Hindlimb muscle (tissue), 1 donor: ENCODE measurements at regions not wholly inside any gene's neighbourhood (a gene's known extent, or its start where the extent isn't known, plus 50 kb on each side); places are given as distances from the start of the nearest gene placed in this dataset.

Source experiments
- DNase-seq: peaks from one replicate; pipeline ENCODE4 v3.0.0-alpha.2; 2013

DNA sequence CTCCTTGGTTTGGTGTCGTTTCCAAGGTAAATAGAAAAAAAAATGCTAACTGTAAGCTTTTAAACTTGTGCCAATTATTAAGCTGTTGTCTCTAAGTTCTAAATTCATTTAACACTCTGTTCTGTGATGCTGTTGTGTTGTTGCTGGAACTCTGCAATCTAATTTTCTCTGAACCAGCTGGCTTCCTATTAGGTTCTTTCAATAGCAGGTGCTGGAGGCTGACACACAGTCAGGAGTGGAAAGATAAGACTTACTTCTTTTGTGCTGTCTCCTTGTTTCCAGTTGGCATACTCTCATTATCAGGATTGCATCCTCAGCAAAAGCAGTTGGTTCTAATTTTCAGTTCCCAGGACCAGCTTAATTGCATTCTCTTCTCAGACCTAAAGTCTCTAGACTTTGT, 1252.6 kb upstream of the NUDT12 start:
- no peak for DNase-seq

DNA sequence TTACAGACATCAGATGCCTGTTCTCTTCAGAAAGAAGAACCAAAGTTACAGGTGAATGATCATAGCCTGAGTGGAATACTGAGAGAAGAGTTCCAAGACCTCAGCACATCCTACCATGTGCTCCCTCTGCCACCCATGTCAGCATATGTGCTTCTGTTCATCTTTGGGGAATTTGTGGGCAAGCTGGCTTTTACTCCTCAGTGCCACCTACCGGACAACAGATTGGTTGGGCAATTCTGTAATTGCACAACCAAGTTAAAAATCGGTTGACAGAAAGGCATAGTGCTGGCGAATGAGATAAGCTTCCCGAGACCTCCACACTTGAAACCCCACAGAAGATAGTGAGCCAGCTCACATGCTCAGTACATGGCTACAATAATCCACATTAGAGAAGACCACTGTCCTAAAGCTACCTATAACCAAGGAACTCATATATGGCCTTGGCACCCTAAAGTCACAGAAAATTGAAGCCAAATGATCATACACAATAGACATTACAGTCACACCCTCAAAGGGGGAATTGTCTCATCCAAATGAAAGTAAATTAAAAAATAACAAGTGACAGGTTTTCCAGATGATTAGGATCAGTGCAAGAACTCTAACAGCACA, 1238.0 kb upstream of the NUDT12 start:
- no peak for DNase-seq

DNA sequence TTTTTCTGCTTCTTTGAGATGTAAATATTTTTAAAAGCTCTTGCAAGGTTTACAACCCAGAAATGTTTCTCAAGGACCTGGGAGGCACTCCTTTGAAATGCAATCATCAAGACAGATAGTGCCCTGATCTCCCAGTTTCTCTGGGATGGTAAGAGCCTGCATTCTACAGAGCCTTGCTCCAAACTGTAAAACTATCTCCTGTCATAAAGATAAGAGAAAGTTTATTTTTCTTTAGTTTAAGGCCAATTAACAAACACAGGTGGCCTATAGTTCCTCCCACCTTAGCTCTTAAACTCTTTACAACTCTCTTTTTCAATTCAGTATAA, 1231.1 kb upstream of the NUDT12 start:
- DNase-seq, result no peak

DNA sequence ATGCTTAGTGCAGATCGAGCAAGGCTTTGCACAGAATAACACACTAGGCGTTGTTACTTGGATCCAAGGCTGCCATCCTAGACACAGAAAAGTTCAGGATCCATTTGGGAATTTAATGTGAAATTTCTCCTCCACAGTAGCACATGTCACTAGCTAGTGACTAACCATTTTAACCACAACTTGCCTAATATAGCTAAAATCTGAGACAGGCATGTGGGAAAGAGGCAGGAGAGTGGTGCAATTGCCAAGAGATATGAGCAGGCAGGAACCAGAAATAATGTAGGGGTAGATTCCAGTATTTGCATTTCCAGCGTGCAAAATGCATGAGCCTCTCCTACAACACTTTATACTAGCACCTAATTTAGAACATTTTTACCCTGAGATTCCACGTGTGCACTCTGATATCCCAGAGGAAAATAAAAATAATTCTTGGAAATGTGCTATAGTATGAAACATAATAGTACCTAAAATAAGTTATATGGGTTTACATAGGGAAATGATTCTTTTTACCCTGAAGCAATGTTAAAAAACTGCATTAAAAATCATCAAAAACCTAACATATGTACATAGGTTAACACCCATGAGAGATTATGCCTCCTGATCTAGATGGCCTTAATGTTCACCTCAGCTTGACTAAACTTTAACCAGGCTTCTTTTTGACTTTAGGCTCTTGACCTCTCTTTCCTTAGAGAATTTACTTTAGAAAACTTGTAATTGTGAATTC, 1230.6 kb upstream of the NUDT12 start:
- no peak for DNase-seq

DNA sequence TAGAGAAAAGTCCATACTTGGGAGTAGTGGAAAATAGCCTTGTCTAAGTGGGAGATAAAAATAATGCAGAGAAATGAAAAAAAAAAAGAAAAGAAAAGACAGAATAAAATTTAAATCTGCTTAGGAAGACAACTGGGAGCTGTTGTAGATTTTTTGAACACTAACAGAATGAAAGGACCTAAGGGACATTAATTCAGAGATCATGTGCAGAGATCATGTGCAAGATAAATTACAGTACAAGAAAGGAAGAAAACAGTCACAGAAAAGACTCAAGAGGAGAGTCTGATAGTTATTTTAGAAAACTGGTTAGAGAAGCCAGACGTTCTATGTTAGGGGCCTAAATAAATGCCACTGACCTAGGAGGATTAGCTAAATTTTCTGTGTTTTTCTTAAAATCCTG, 1226.8 kb upstream of the NUDT12 start:
- peak; percentile 5 for DNase-seq

DNA sequence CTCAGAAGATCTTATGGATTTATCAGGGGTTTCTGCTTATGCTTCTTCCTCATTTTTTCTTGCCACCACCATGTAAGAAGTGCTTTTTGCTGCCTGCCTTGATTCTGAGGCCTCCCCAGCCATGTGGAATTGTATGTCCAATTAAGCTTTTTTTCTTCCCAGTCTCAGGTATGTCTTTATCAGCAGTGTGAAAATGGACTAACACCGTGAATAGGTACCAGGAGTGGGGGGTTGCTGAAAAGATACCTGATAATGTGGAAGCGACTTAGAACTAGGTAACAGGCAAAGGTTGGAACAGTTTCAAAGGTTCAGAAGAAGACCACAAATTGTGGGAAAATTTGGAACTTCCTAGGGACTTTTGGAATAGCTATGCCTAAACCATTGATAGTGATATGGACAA, 1222.5 kb upstream of the NUDT12 start:
- DNase-seq, result no peak

DNA sequence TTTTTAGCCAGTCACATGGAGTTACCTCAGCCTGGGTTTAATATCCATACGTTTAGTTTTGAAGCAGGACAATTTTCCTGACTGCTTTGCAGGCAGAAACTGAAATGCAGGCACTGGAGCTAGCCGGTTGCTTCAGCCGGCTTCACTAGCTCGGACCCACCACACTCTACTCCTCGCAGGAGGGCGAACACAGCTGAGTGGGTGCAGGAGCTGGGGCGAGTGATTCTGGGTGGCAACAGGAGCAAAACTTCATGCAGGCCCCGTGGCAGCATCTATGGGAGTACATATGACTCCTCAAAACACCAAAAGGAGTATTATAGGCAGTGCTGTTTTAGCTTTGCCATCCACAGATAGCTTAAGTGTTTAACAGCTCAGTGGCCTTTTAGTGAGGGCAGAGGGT, 1211.8 kb upstream of the NUDT12 start:
- no peak for DNase-seq

DNA sequence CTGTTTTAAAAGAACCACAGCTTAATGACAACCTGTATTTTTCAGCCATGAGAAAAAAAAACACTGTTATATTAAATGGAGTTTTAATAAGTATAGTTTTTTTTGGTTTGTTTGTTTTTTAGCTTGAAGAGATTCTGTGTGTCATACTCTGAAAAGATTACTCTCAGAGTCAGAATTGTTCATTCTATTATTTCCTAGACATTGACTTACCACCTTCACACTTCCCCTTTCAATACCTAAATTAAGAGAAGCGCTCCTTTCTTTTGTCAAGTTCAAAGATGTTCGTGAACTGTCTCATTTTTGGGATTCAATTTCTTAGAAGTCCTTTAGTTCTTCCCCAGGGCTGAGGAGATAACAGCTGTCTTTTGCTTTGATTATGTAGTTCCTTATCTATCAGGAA, 1201.6 kb upstream of the NUDT12 start:
- DNase-seq, result no peak

DNA sequence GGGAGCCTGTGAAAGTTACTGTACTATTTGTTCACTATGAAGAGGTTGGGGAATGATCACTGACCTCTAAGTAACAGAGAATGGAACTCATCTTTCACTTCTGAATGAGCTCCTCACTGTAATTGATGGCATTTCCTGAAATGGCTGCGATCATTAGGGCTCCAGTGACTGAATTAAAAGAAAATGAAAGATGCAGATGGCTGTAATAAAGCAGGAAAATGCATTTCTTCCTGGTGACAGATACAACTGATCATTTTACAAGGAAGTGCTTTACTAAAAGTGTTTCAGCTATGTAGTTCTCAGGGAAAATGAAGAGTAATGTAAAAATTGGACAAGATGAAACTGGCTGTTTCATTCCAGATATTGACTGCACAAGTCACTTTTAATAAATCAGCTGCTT, 1200.6 kb upstream of the NUDT12 start:
- no peak for DNase-seq

DNA sequence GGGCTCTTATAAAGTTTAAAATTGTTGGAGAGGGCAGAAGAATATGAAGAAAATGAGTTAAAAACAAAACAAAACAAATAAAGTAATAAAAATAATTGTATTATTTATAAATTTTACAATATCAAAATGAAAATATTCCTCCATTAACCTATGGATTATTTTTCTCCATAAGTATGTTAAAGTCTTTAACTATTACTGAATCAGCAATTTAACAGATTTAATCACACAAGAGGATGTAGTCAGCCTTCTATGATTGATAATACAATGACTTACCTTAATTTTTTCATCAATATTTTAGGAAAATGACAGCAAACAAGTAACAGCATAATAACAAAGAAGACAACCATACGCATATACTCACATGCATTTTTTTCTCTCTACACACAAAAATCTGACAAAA, 1195.3 kb upstream of the NUDT12 start:
- DNase-seq, result no peak

DNA sequence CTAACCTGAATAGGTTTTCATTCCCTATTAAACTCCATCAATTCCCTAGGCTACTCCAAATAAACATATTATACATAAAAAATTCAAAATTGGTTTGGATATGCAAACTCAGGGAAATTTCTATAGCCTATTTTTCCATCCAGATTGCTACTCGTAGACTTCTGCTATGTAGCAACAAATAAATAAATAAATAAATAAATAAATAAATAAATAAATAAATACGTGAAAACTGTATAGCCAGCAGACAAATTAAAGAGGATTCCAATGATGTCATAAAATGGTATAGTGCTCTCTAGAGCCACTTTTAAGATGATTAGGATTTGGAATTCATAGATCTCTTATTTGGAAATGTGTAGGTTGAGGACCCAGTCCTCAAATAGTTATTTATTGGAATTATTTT, 1193.2 kb upstream of the NUDT12 start:
- DNase-seq, result no peak

DNA sequence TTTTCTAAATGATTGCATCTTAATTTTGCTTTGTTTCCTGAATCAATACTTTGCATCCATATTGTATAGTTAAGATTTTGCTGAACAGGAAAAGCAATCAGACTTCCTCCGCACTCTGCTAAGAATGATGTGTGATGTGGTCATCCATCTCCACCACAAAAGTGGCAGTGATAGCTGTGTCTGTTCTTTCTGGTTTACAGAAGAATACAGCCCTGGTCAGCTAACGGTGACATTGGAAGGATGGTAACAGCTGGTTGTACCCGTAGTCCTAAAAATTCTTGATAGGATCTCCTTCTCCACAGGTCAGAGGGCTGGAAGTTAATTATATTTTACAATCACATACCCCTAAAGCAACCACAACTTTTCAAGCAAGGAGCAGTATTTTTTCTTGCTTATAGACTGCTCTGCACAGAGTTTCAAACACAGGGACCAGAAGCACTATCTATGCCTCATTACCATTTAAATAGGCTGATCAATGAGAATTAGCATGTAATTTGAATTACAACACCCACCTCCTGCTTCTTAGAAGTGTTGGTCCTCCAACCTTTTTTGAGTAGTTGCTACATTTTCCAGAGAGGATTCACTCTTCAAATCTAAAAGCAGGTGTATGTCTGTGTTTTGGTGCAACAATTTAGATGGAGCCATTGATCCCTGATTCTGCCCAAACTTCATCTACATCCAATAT, 1191.9 kb upstream of the NUDT12 start:
- no peak for DNase-seq

DNA sequence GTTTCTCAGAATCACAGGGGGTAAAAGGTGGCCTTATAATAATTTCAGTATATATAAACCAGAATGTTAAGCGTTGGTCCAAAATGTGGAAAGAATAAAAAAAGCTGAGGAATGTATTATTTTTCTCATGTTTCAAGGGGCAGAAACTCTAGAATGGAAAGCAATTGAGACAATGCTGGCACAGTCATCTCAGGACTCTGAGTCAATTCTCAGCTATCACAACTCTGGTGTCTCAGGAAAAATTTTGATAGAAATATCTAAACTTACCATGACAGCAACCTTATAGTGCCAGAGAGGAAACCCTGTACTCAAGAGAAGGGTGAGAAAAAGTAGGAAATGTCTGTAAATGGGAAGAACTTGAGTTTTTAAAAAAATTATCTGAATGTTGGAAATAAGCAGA, 1189.4 kb upstream of the NUDT12 start:
- DNase-seq, result no peak

DNA sequence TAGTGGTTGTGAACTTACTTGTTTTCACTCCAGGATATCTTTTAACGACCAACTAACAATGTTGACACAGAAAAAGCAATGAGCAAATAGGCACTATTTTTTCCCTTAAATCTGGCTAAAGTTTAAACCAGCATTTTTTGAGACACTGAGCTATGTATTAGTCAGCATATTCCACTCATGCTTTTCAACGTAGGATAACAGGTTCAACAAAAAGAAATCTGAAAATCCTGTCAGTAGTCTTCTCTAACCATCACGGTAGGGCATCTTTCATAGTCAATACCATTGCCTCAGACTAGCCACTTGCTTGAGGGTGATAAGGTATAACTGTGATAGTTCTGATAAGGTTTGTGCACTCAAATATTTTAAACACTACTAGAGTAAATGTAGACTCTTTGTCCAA, 1177.3 kb upstream of the NUDT12 start:
- DNase-seq, result no peak

DNA sequence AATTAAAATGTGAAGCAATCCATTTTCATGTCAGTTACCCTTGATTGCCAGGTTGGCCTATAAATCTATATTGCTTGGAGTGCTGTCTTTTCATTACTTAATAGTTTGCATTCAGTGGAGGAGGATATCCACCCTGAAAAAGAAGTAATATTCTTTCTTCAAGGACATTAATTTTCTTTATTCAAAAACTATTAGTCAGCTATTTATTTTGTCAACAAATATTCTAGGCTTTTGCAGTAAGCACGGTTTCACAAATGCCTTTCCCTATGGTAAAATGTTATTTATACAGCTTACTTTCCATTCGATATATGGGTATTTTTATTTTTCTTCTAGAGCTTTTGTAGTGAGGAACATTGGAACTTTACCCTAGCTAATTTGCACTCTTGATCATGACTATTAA, 1176.9 kb upstream of the NUDT12 start:
- no peak for DNase-seq

DNA sequence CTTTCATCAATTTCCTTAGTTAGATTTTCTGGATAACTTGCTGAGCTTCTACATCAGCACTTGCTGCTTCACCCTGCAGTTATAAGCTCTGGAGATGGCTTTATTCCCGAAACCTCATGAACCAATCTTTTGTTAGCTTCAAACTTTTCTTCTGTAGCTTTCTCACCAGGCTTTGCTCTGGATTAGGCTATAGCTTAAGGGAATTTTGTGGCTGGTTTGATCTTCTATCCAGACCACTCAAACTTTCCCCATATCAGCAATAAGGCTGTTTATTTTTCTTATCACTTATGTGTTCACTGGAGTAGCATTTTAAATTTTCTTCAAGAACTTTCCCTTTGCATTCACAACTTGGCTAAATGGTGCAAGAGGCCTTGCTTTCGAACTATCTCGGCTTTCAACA, 1173.5 kb upstream of the NUDT12 start:
- no peak for DNase-seq

DNA sequence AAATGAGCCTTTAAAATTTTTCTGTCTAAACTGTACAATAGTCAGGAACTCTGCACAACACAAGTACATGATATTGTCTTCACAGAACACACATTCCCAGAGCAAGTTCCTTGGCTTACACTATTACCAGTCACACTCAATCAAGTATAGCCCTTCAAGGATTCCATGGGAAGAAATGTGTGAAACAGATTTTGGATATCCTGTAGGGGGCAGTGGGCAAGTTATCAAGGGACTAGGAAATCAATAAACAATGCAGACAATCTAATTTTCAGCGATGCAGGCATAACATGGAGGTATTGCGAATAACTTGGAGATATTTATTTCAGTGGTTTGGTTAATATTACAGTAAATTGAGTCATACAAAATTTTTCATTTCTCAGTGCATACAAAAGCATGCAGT, 1171.5 kb upstream of the NUDT12 start:
- no peak for DNase-seq

DNA sequence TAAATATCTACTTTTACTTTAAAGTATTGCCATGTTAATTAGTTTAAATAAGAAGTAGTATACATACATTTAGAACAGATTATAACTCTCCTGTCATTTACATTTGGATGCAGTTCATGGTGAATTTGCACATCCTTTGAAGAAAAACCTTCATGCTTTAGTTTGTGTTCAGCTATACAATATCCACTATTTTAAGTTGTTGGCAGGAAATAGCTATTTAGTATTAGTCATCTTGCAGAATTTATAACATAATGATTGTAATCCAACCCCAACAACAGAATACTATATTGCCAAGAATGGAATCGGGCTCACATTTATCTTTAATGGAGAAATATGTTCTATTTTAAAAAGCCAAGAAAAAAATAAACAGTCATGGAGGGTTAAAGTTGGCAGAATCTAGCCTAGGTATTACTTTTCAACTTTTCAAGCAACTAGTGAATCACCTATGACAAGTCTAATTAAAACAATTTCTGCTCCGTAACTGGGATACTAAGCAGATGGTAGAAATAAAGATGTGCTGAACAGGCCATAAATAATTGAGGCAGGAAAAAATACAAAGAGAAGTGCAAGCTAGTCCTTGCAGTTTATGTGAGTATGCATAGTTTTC, 1170.6 kb upstream of the NUDT12 start:
- DNase-seq, result no peak

DNA sequence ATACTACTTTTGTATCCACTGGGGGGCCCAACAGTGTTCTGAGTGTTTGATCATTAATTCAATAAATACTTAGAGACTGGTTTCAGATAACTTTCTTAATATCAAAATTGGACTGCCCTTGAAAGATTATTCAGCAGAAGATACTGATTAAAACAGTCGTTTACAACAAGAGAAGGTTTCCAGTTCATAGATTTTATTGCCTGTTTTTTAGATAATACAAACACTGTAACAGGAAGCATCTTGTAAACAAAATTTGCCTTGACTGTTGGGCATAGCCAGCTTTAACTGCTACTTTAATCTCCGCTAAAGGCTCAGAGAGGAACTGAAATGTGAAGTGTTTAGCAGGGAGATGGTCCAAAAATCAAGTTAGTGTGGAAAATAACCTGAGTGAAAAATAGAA, 1168.7 kb upstream of the NUDT12 start:
- DNase-seq, result no peak

DNA sequence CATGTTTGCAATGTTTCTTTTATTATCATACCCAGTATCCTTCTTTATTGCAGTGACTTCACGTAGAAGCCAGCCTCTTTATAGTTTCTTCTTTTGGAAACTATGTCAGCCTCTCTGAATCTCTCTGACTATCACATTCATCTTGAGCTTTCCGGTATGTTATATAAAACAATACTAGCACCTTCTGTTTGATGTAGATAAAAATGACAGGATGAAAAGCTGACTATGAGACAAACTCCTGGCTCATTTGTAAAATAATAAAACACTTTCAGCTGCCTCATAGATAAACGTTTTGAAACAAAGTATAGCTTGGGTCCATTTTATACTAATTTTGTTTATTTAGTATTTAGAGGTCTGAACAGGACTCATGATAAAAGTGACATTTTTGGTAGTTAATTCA, 1145.4 kb upstream of the NUDT12 start:
- DNase-seq, result no peak

DNA sequence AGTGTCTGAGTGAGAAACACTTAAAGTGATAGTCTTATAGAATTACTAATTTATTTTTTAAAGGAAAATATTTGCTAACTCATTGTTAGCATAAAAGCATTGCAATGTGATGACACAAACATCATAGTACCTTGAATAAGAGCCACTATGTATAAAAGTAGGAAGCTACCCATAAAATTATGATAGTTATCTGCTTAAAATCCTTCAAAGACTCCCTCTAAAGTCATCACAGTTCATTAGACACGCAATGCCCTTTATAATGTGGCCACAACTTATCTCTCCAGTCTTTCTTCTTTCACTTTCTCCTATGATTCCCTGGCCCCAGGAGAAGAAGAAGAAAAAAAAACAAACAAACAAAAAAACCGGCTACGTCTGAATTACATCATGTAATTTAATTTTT, 1144.0 kb upstream of the NUDT12 start:
- DNase-seq, result no peak

DNA sequence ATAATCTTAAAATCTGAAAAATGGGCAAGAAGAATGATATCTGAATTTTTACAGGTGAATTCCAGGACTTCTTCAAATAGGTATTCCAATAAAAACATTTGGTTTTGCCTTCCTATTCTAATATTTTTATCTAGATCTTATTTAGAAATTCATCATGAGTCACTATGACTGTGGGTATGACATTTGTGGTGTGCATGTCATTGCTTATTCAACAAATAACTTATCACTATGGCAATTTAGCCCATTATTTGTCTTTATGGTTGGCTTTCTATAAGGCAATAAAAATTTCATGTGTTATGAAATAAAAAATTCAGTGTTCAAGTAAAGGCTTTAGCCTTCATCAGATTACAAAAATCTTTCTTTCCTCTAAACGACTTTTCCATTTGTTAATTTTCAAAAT, 1139.6 kb upstream of the NUDT12 start:
- DNase-seq, result no peak

DNA sequence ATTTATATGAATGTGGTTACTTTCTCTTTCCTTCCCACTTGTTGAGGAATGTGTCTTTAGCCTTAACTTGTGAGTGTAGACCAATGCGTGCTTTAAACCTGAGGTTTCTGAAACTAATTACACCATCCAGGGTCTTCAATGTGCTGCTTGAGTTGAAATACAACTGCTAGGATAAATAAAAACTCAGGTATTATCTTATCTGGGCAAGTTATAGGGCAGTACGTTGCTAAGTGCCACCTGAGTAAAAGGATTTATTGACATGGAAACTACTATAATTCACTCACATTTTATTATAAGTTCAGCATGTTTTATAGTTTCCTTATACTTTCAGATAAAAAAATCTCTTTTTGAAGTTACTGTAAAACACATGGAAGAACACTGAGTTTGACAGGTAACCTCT, 1136.8 kb upstream of the NUDT12 start:
- DNase-seq, result no peak

DNA sequence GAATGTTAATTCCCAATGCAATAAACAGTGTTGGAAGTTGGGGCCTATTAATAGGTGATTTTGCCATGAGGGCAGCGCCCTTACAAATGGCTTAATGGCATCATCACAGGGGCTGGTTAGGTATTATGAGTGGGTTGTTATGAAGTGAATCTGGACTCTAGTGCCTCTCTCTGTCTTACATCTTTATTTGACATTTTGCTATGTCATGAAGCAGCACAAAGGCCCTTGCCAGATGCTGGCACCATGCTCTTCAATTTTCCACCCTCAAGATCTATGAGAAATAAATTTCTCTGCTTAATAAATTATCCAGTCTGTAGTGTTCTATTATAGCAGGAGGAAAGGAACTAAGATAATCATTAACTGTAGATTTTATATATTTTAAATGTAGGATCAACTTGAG, 1098.7 kb upstream of the NUDT12 start:
- DNase-seq, result no peak
